ENCODE measurements at regions not wholly inside any gene's neighbourhood (a gene's known extent, or its start where the extent isn't known, plus 50 kb on each side); places are given as distances from the start of the nearest gene placed in this dataset.

GRCh38 chr10:107490389-107490788 lies 325.9 kb upstream of the SORCS1 start:
- ATAC-seq (ENCODE audit: low read depth) (no peak), DNase-seq (no peak)
- Mint-ChIP-seq H3K9me3 (peaks cover 5% of the 10 kb centered on the region), H3K27me3 (no peaks in the 10 kb centered on the region), H3K27ac (no peak overlapping the region), H3K36me3 (ENCODE audit: low read depth) (no peaks in the 10 kb centered on the region), H3K4me3 (no peak overlapping the region), H3K4me1 (no peaks in the 10 kb centered on the region)
- intact Hi-C loops (cut with micrococcal nuclease): no loop called here
- no peak for TF ChIP-seq CTCF (IDR thresholded peaks at IDR 0.05)
- ChIA-PET CTCF (no interaction called here), POLR2A (no interaction called here)

DNA sequence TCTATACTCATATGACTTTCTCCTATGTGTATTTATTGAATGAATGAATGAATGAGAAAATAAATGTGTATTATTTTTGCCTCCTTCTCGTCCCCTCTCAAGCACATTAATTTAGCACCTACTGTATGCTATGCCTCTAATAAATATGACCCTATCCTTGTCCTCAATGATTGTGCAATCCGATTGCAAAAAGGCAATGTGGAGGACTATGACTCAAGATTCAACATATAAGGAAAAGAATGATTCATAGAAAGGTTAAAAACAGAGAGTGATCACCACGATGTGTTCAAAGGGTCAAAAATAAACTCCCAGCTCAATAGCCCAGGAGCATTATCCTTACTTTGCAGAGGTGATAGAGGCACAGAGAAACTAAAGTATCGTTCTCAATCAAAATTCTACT lies 322.8 kb upstream of the SORCS1 start:
- no peak overlapping the region for H3K27ac Mint-ChIP-seq
- ChIA-PET CTCF (no interaction called here), POLR2A (no interaction called here)
- H3K4me3 Mint-ChIP-seq: no peak overlapping the region
- DNase-seq: no peak
- intact Hi-C loops (cut with micrococcal nuclease): no loop called here
- no peaks in the 10 kb centered on the region for H3K36me3 Mint-ChIP-seq (ENCODE audit: low read depth)
- H3K9me3 Mint-ChIP-seq: peaks cover 3% of the 10 kb centered on the region
- H3K4me1 Mint-ChIP-seq: no peaks in the 10 kb centered on the region
- no peaks in the 10 kb centered on the region for H3K27me3 Mint-ChIP-seq
- ATAC-seq (ENCODE audit: low read depth): no peak
- TF ChIP-seq CTCF (IDR thresholded peaks at IDR 0.05): no peak

DNA sequence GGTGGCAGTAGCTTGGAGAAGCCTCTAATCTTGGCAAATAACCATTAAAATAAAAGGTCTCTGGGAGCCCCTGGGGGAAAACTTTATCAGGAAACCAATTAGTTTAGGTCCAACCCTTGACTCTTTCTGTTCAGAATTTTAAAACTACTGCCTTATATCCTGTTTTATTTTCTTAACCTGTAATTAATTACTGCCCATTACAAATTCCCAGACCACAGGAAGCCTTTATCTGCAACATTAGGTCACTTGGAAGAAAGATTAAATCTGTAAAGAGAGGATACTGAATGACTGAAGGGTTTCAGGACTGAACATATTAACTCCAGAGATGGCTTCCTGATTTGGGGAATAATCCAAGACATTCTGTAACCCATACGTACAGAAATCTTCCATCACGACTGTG lies 320.5 kb upstream of the SORCS1 start:
- ChIA-PET CTCF (no interaction called here), POLR2A (no interaction called here)
- intact Hi-C loops (cut with micrococcal nuclease): no loop called here
- Mint-ChIP-seq H3K27me3 (no peaks in the 10 kb centered on the region), H3K4me1 (no peaks in the 10 kb centered on the region), H3K9me3 (peaks cover 3% of the 10 kb centered on the region), H3K4me3 (no peak overlapping the region), H3K36me3 (ENCODE audit: low read depth) (no peaks in the 10 kb centered on the region), H3K27ac (no peak overlapping the region)
- DNase-seq (no peak), ATAC-seq (ENCODE audit: low read depth) (no peak)
- no peak for TF ChIP-seq CTCF (IDR thresholded peaks at IDR 0.05)

GRCh38 chr10:107481881-107482280 lies 317.4 kb upstream of the SORCS1 start:
- H3K27ac Mint-ChIP-seq: no peak overlapping the region
- POLR2A ChIA-PET: no interaction called here

GRCh38 chr10:107481224-107481623 lies 316.7 kb upstream of the SORCS1 start:
- intact Hi-C loops (cut with micrococcal nuclease): no loop called here
- no peak overlapping the region for H3K4me3 Mint-ChIP-seq
- POLR2A ChIA-PET: no interaction called here
- H3K4me1 Mint-ChIP-seq: peaks cover 6% of the 10 kb centered on the region
- ATAC-seq (ENCODE audit: low read depth): no peak
- no peak overlapping the region for H3K27ac Mint-ChIP-seq
- no peak for DNase-seq
- peaks cover 3% of the 10 kb centered on the region for H3K9me3 Mint-ChIP-seq
- no peak for TF ChIP-seq CTCF (IDR thresholded peaks at IDR 0.05)
- H3K27me3 Mint-ChIP-seq: no peaks in the 10 kb centered on the region
- CTCF ChIA-PET: no interaction called here
- no peaks in the 10 kb centered on the region for H3K36me3 Mint-ChIP-seq (ENCODE audit: low read depth)

More at GRCh38 chr10:107481881-107482280, 317.4 kb upstream of the SORCS1 start:
- Mint-ChIP-seq H3K4me1 (peaks cover 2% of the 10 kb centered on the region), H3K36me3 (ENCODE audit: low read depth) (no peaks in the 10 kb centered on the region), H3K4me3 (no peak overlapping the region), H3K9me3 (peaks cover 3% of the 10 kb centered on the region), H3K27me3 (no peaks in the 10 kb centered on the region)
- no peak for DNase-seq
- no peak for ATAC-seq (ENCODE audit: low read depth)
- intact Hi-C loops (cut with micrococcal nuclease): no loop called here
- no peak for TF ChIP-seq CTCF (IDR thresholded peaks at IDR 0.05)
- CTCF ChIA-PET: no interaction called here
